ENCODE measurements at regions not wholly inside any gene's neighbourhood (a gene's known extent, or its start where the extent isn't known, plus 50 kb on each side); places are given as distances from the start of the nearest gene placed in this dataset.

DNA sequence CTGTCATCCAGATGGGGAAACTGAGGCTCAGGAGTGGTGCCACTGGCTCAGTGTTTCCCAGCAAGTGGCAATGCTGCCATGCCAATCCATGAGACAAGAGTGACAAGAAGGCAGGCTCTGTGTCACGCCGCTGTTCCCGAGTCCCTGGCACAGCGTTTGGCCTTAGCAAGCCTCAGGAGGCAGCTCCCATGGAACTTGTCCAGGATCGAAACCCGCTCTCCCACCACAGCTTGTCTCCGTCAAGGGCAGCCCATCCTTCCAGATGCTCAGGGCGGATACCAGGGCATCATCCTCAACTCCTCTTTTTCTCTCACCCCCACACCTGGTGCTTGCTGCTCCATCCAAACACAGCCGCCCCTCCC is 110.6 kb upstream of the PTPN1 start:
- H3K36me3 ChIP-seq (ENCODE audit: control insufficient read depth, insufficient read depth, low read length) = no peaks in the 10 kb centered on the region
- H3K4me1 ChIP-seq (ENCODE audit: control insufficient read depth, insufficient read depth, low read length) = peaks cover 6% of the 10 kb centered on the region
- no peak for DNase-seq
- 100% methylated on average over 1 of the region's 9 CpGs for WGBS (ENCODE audit: insufficient coverage, low lambda C conversion rate)
- H3K4me3 ChIP-seq (ENCODE audit: low read length) = no peak overlapping the region
- no peak overlapping the region for H3K27ac ChIP-seq (ENCODE audit: low read length)
- H3K9me3 ChIP-seq (ENCODE audit: control insufficient read depth, low read depth, low read length) = no peaks in the 10 kb centered on the region
- no peaks in the 10 kb centered on the region for H3K27me3 ChIP-seq (ENCODE audit: control insufficient read depth, insufficient read depth, low read length)

DNA sequence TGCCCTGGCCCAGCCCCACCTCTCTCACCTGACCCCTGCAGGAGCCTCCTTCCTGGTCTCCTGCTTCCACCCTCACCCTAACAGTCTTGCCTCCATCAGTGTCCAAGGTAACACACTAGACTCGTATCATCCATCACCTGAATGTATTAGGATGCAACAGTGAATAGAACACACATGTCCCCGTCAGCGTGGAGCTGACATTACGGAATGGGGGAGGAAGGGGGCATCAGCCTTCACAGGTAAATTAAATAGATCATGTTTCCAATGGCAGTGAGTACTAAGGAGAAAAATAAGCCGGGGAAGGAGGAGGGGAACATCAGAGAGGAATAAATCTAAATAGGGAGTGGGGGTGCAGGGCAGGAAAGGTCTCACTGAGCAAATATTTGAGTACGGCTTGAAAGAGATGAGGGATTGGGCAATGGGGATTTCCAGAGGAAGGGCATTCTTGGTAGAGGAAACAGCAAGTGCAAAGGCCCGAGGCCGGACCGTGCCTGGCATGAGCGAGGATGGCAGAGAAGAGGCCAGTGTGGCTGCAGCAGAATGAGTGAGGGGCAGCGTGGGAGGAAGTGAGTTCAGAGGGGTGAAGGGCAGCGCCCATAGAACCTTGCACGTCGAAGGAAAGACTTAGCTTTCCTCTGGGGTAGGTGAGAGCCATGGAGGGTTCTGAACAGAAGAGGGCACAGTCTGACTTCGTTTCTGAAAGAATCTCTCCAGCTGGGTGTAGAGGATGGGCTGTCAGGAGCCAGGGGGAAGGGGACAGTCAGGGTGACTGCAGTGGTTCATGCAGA is 110.1 kb upstream of the PTPN1 start:
- Histone ChIP-seq H3K27me3 (ENCODE audit: control insufficient read depth, insufficient read depth, low read length) (no peaks in the 10 kb centered on the region), H3K36me3 (ENCODE audit: control insufficient read depth, insufficient read depth, low read length) (no peaks in the 10 kb centered on the region), H3K27ac (ENCODE audit: low read length) (no peak overlapping the region), H3K9me3 (ENCODE audit: control insufficient read depth, low read depth, low read length) (no peaks in the 10 kb centered on the region), H3K4me3 (ENCODE audit: low read length) (no peak overlapping the region), H3K4me1 (ENCODE audit: control insufficient read depth, insufficient read depth, low read length) (peaks cover 6% of the 10 kb centered on the region)
- no peak for DNase-seq
- 22% methylated on average over 2 of the region's 15 CpGs for WGBS (ENCODE audit: insufficient coverage, low lambda C conversion rate)

DNA sequence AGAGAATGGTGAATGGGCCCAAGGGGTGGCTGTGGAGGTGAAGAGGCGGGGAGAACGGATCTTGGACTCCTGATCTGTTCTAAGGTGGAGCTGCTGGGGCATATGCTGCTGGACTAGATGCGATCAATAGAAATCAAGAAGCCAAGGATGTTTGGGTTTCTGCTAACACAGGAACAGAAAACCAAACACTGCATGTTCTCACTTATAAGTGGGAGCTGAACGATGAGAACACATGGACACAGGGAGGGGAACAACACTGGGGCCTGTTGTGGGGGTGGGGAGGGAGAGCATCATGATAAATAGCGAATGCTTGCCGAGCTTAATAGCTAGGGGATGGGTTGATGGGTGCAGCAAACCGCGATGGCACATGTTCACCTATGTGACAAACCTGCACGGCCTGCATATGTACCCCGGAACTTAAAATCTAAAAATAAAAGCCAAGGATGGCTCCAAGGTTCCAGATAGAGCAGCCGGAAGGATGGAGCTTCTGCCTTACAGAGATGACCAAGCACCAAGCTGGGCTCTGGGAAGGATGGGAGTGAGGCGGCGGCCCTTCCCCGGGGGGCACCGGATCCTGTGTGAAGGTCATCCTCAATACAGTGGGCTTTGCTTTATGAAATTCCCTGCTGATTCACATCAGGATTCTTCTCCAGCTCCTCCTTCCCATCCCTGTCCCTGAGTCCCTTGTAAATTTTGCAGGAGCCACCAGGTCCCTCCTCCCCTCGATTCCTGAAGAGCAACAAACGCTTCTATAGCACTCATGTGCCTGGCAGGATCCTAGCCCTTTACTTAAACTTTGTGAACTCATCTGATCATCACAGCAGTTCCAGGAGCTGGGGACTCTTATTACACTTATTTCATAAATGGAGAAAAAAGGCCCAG is 109.2 kb upstream of the PTPN1 start:
- H3K4me3 ChIP-seq (ENCODE audit: low read length) = no peak overlapping the region
- H3K4me1 ChIP-seq (ENCODE audit: control insufficient read depth, insufficient read depth, low read length) = peaks cover 6% of the 10 kb centered on the region
- H3K27me3 ChIP-seq (ENCODE audit: control insufficient read depth, insufficient read depth, low read length) = no peaks in the 10 kb centered on the region
- H3K36me3 ChIP-seq (ENCODE audit: control insufficient read depth, insufficient read depth, low read length) = no peaks in the 10 kb centered on the region
- no peak overlapping the region for H3K27ac ChIP-seq (ENCODE audit: low read length)
- no peak for DNase-seq
- no peaks in the 10 kb centered on the region for H3K9me3 ChIP-seq (ENCODE audit: control insufficient read depth, low read depth, low read length)
- no CpG with 5 or more reads among the region's 17 CpGs for WGBS (ENCODE audit: insufficient coverage, low lambda C conversion rate)

DNA sequence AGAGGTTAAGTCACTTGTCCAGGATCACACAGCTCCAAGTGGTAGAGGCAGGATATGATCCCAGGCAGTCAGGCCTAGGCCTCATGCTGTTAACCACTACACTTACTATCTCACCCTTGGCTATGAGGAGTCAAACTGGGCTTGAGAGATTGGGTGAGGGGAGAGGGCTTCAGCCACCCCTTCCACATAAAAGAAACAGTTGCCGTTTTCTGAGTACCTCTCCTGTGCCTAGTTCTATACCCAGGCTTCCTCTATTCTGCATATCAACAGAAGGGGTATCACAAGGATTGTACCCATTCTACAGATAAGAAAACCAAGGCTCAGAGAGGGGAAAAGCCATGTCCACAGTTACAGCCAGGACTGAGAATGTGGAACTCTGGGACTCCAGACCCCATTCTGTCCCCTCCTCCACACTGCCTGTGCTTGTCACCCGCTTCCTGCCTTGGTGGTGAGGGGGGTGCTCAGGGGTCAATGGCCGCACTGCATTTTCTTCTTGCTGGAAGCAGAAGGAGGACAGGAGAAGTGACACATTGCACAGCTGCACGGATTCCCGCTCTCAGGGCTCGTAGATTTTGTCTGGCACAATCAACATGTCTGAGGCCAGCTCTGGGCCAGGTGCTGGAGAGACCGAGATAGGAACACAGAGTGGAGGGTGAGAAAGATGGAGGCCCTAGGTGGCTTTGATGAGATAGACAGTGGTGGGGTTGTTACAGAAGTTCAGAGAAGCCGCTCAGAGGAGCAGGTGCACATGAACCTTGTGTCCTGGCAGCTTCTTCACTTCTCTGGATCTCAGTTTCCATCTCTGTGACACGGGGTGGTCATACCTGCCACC is 108.4 kb upstream of the PTPN1 start:
- no CpG with 5 or more reads among the region's 9 CpGs for WGBS (ENCODE audit: insufficient coverage, low lambda C conversion rate)
- no peak overlapping the region for H3K27ac ChIP-seq (ENCODE audit: low read length)

DNA sequence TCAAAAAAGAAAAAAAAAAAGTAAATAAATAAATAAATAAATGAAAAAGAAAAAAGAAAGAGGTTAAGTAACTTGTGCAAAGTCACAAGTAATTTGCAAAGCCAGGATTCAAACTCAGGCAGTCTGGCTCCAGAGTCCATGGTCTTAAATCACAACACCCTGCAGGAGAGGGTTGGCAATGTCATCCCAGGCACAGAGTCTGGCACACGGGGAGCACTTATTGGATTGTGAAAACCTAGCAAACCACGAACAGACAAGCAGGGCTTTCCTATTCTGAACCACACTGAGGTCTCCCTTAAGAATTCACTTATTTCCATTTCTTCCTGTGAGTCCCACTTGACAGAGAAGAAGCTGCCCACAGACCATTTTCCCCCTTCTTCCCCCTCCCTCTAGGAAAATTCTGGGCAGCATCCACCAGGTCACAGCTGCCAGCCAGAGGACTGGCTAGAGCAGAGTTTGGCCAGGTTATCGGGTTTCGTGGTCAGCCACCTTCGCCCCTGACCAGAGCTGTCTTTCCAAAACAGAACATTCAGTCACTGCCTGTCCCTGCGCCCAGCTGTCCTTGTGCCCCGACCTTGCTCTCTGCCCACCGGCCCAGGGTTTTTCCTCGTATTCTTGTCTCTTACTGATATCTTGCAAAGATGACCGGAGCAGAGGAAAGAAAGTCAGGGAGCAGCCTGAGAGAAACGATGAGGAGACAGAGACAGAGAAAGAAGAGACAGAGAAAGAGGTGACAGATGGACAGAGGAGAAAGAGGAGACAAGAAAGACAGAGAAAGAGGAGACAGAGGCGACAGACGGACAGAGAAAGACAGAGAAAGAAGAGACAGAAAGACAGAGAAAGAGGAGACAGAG is 106.4 kb upstream of the PTPN1 start:
- WGBS (ENCODE audit: insufficient coverage, low lambda C conversion rate) = 84% methylated on average over 8 of the region's 13 CpGs
- DNase-seq = no peak
- H3K27ac ChIP-seq (ENCODE audit: low read length) = no peak overlapping the region
- H3K36me3 ChIP-seq (ENCODE audit: control insufficient read depth, insufficient read depth, low read length) = no peaks in the 10 kb centered on the region
- H3K9me3 ChIP-seq (ENCODE audit: control insufficient read depth, low read depth, low read length) = no peaks in the 10 kb centered on the region
- no peaks in the 10 kb centered on the region for H3K27me3 ChIP-seq (ENCODE audit: control insufficient read depth, insufficient read depth, low read length)
- no peak overlapping the region for H3K4me3 ChIP-seq (ENCODE audit: low read length)
- H3K4me1 ChIP-seq (ENCODE audit: control insufficient read depth, insufficient read depth, low read length) = peaks cover 15% of the 10 kb centered on the region

More for the DNA sequence above, 108.4 kb upstream of the PTPN1 start:
- Histone ChIP-seq H3K4me1 (ENCODE audit: control insufficient read depth, insufficient read depth, low read length) (peaks cover 10% of the 10 kb centered on the region), H3K9me3 (ENCODE audit: control insufficient read depth, low read depth, low read length) (no peaks in the 10 kb centered on the region), H3K4me3 (ENCODE audit: low read length) (no peak overlapping the region), H3K27me3 (ENCODE audit: control insufficient read depth, insufficient read depth, low read length) (no peaks in the 10 kb centered on the region), H3K36me3 (ENCODE audit: control insufficient read depth, insufficient read depth, low read length) (no peaks in the 10 kb centered on the region)
- no peak for DNase-seq

DNA sequence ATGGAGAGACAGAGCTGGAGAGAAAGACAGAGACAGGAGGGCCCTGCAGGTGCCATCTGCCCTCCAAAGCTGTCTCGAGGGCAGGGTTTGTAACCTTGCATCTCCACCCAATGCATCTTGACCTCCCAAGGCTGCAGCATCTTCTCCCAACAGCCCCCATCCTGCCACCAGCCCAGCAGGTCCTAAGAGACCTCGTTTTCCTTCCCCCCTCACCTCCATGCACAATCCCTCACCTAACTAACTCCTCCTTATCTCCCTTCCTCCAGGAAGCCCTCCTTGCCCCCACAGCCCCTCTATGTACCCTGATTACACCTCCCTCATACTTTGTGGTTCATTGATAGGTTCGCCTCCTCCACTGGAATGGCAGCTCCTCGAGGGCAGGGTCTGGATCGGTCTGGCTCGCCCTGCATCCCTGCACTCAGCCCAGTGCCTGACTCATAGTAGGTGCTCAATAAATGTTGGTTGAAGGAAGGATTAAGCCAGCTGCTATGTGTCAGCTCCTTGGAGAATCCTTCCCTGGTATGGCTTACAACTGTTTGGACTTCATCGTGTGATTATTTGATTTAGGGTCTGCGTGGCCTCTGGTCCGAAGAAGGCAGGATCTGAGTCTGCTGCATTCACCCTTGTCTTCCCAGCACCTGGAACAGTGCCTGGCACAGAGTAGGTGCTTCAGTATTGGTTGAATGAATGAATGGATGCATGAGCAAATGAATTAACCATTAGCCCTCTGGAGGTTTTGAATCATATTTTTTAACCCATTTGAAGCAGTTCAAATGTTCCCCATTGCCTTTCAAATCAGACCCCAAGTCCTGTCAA is 105.6 kb upstream of the PTPN1 start:
- no peak for DNase-seq
- peaks cover 21% of the 10 kb centered on the region for H3K4me1 ChIP-seq (ENCODE audit: control insufficient read depth, insufficient read depth, low read length)
- H3K36me3 ChIP-seq (ENCODE audit: control insufficient read depth, insufficient read depth, low read length) = no peaks in the 10 kb centered on the region
- H3K4me3 ChIP-seq (ENCODE audit: low read length) = no peak overlapping the region
- no peaks in the 10 kb centered on the region for H3K27me3 ChIP-seq (ENCODE audit: control insufficient read depth, insufficient read depth, low read length)
- no peak overlapping the region for H3K27ac ChIP-seq (ENCODE audit: low read length)
- H3K9me3 ChIP-seq (ENCODE audit: control insufficient read depth, low read depth, low read length) = no peaks in the 10 kb centered on the region
- no CpG with 5 or more reads among the region's 9 CpGs for WGBS (ENCODE audit: insufficient coverage, low lambda C conversion rate)

DNA sequence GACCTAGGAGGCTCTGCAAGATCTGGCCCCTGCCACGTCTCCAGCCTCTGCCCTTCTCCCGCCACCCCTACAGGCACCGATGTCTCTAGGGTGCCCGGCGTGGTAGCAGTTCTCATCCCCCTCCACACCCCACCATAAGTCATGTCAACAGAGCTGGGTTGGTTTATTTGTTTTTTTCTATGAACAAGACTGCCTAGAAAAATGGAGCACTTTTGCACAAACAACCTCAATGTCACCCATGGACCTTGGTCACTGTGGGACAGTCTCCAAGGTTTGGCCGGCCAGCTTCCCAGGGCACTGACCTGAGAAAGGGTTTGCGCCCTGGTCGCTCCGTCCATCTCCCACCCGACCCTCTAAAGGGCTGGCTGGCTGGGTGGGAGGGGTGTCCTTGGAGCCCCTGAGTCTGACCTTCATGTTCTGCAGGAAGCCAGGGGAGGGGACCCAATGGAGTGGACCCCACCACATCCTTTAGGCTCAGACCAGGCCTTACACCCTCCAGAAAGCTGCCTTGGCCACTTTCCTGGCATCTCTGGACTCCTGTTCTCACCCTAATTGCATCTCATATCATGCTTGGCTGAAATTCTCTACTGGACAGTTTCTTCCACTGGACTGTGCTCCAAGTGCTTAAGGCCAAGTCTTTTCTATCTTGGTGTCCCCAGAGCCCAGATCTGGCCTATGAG is 104.8 kb upstream of the PTPN1 start:
- H3K4me3 ChIP-seq (ENCODE audit: low read length) = no peak overlapping the region
- no CpG with 5 or more reads among the region's 10 CpGs for WGBS (ENCODE audit: insufficient coverage, low lambda C conversion rate)
- no peak for DNase-seq
- H3K27ac ChIP-seq (ENCODE audit: low read length) = no peak overlapping the region
- peaks cover 15% of the 10 kb centered on the region for H3K4me1 ChIP-seq (ENCODE audit: control insufficient read depth, insufficient read depth, low read length)
- H3K9me3 ChIP-seq (ENCODE audit: control insufficient read depth, low read depth, low read length) = no peaks in the 10 kb centered on the region
- no peaks in the 10 kb centered on the region for H3K27me3 ChIP-seq (ENCODE audit: control insufficient read depth, insufficient read depth, low read length)
- no peaks in the 10 kb centered on the region for H3K36me3 ChIP-seq (ENCODE audit: control insufficient read depth, insufficient read depth, low read length)

DNA sequence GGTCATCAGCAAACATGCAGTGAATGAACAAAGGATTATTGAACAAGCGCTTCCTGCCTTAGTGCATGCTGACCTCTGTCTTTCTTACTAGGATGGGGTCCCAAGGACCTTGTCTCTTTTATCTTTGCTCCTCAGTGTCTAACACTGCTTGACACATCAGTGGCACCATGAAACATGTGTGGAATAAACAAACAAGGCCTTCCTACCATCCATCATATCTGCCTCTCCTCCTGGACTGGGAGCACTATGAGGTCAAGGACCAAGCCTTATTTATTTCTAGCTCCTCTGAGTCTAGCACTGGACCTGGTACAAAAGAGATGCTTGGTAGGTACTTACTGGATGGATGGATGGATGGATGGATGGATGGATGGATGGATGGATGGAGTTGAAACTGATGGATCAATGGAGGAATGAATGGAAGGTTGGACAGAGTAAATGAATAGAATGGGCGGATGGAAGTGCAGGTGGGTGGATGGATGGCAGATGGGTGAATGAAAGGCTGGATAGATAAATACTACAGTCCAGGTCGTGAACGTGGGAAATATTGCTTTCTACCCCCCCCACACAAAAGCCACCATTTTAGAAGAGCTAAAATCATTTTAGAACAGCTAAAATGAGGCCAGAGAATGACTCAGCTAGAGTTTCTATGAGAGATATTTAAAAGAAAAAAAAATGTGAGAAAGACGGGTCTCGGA is 104.1 kb upstream of the PTPN1 start:
- no peak for DNase-seq
- no peaks in the 10 kb centered on the region for H3K9me3 ChIP-seq (ENCODE audit: control insufficient read depth, low read depth, low read length)
- no peak overlapping the region for H3K4me3 ChIP-seq (ENCODE audit: low read length)
- H3K4me1 ChIP-seq (ENCODE audit: control insufficient read depth, insufficient read depth, low read length) = peaks cover 15% of the 10 kb centered on the region
- H3K27ac ChIP-seq (ENCODE audit: low read length) = no peak overlapping the region
- H3K27me3 ChIP-seq (ENCODE audit: control insufficient read depth, insufficient read depth, low read length) = no peaks in the 10 kb centered on the region
- no peaks in the 10 kb centered on the region for H3K36me3 ChIP-seq (ENCODE audit: control insufficient read depth, insufficient read depth, low read length)
- WGBS (ENCODE audit: insufficient coverage, low lambda C conversion rate) = 92% methylated on average over 2 of the region's 6 CpGs

Data from large intestine (tissue), 3 donors.